Astrocyte of the spinal cord (primary cell): ENCODE measurements at regions not wholly inside any gene's neighbourhood (a gene's known extent, or its start where the extent isn't known, plus 50 kb on each side); places are given as distances from the start of the nearest gene placed in this dataset.

Source experiments
- DNase-seq: peaks from one replicate; pipeline ENCODE4 v3.0.0; 2011; ENCODE audit warnings: low read depth, low spot score
- H3K4me3 ChIP-seq: 2 replicates; pipeline ENCODE4 v1.5.1; 2011; ENCODE audit warnings: low read depth, mild to moderate bottlenecking, low read length, moderate library complexity
- CTCF ChIP-seq: IDR thresholded peaks from 2 replicates; pipeline ENCODE4 v1.5.1; 2012; ENCODE audit warnings: low read depth, mild to moderate bottlenecking, low read length, inconsistent platforms
- in situ Hi-C: cut with HindIII; loops from 2 replicates; pipeline ENCODE4 v1.10.0; 2017; ENCODE audit warnings: low sequenced_read_pairs

- no peak for TF ChIP-seq CTCF
- in situ Hi-C loops = no loop called here
- DNase-seq = no peak
- no peak overlapping the region for H3K4me3 ChIP-seq
Measured at GRCh38 chr5:6941631-6942030, 228.4 kb downstream of the TENT4A start.

- in situ Hi-C loops = no loop called here
- TF ChIP-seq CTCF = no peak
Measured at GRCh38 chr5:6943197-6944112, 230.2 kb downstream of the TENT4A start.

GRCh38 chr5:6948562-6948961, 235.3 kb downstream of the TENT4A start:
- DNase-seq = no peak
- no peak for TF ChIP-seq CTCF
- H3K4me3 ChIP-seq = no peak overlapping the region
- in situ Hi-C loops = no loop called here

More at GRCh38 chr5:6943197-6944112, 230.2 kb downstream of the TENT4A start:
- DNase-seq = no peak
- no peak overlapping the region for H3K4me3 ChIP-seq

- H3K4me3 ChIP-seq = no peak overlapping the region
- no peak for DNase-seq
- in situ Hi-C loops = no loop called here
- no peak for TF ChIP-seq CTCF
Measured at GRCh38 chr5:6949230-6949629, 236.0 kb downstream of the TENT4A start.

GRCh38 chr5:6950250-6950649, 237.0 kb downstream of the TENT4A start:
- H3K4me3 ChIP-seq = no peak overlapping the region
- no peak for TF ChIP-seq CTCF
- in situ Hi-C loops = no loop called here
- no peak for DNase-seq

- no peak for DNase-seq
- in situ Hi-C loops = no loop called here
- no peak for TF ChIP-seq CTCF
- no peak overlapping the region for H3K4me3 ChIP-seq
Measured at GRCh38 chr5:6950860-6951259, 237.6 kb downstream of the TENT4A start.
